Activated T-cell treated with anti-CD3 and anti-CD28 coated beads for 24 hours (primary cell): ENCODE measurements at regions not wholly inside any gene's neighbourhood (a gene's known extent, or its start where the extent isn't known, plus 50 kb on each side); places are given as distances from the start of the nearest gene placed in this dataset.
"Not testable (repeated sequence)": the region's sequence is repeated elsewhere in the genome, so short reads cannot be mapped to it uniquely, and the experiment has no call there.

Experiments
- DNase-seq: peaks from one replicate; pipeline ENCODE4 v3.0.0-alpha.2; 2020; ENCODE audit warnings: low read depth

DNA sequence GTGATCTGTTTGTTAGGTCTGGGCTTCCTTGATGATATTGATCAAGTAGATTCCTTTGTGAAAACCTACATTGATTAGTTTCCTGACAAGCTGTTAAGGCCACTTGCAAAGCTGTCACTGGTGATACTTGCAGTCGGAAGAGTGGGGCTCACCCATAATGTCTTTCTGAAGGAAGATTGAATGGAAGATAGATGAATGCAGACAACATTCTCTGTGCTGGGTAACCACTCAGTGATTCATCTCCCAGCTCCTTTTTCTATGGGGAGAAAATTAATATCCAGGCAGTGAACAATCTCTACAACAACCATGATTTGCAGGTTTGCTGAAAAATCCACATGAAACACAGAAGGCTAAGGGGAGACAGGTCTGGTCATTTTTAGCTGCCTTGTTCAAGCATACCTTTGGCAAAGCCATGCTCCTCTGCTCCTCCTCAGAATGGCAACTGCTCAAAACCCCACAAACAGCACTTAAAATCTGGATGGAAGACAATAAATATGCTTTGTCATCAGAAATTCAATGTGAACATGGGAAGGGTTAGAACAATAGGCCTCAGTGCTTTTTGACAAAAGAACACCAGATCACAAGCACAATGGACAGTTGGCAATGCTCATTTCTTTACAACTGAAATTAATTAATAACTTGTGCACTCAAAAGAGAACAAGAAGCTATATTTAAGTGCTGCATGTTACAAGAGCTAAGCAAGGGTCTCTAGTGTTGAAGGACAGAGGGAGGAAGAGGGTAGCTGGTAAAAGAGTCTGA, 495.4 kb downstream of the TOX3 start:
- DNase-seq, result no peak

- no peak for DNase-seq
Measured at GRCh38 chr16:52050418-52050817, 496.5 kb downstream of the TOX3 start.

- DNase-seq, result no peak
Measured at GRCh38 chr16:52035436-52035835, 511.5 kb downstream of the TOX3 start.

DNA sequence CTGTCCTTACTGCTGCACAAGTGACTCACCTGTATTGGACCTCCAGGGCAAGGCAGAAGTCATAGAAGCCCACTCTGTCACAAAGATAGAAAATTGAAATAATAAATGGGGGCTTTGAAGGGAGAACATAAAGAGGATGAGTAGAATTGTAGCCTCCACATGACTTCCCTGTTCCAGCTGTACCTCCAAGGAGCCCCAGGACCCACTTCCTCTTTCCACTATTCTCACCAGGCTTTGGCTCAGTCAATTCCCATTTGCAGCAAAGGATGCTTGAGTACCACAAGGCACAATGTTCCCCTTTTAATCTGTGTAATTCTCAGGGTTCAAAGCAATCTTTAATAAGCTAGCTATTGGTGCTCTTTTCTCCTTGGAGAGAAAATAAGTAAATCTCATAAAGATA, 512.1 kb downstream of the TOX3 start:
- no peak for DNase-seq

DNA sequence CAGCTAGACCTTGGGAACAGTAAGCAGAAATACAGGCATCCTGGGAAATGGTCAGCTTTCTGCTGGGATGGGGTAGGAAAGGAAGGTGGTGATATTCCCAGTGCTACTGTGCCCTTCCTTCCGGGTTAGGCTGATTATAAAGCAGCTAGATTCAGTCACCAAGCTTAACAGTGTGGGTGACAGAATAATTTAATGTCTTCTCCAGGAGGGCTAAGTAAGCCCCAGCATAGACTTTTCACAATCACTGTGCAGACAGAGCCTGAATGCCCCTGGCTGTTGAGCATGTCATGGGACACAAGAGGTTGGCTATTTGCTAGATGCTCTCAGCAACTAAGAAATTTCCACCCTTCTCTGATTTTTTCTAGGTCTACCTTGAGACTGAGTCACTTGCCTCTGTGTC, 513.0 kb downstream of the TOX3 start:
- DNase-seq, result no peak

DNA sequence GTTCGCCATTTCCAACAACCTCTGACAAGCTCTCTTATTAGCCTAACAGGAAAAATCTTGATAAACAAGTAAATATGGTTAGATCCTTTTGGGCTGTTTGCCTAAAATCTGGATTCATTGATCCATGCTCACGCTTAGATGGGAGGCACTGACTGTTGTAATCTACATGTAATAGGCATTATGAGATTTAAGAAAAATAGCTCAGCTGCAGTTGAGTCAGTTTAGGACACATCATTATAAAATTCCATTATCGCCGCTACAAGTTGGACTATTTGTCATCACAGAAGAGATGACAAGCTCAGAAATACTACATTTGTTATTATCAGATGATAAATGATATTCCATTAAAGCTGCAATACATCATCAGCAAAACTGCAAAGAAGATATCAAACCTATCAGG, 524.0 kb downstream of the TOX3 start:
- no peak for DNase-seq

DNA sequence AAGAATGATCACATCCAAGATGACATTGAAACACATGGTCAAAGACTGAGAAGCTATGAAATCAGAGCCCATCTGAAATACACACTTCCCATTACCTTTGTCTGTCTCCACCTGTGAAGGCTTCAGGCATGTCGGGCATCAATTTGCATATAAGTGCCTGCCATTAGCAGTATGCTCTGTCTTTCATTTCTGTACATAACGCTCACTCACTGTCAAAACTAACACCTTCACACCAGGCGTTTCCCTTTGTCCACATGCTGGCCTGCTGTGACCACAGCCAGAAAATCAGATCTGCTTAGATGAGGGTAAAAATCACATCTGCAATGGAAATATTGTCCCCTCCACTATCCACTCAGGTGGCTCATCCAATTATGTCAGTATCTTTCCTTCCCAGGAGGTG, 524.8 kb downstream of the TOX3 start:
- DNase-seq, result no peak

DNA sequence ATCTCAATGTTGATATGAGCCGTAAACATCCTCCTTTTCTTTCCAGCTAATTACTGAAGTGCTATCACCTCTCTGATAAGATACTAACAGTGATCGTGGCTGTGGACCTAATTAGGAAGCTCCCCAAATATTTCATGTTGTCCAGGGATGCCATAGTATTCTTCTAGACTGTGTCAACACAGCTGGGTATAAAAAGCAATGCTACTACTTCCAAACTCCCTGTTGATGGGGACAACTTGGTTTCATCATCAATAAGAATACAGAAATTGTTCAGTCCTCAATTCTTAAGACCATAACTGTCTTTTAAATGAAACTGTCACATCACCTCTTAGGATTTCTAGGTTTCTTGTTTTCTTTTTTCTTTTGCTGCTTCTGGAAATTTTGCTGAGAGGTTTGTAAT, 530.6 kb downstream of the TOX3 start:
- DNase-seq, result no peak

GRCh38 chr16:52005551-52005950, 541.4 kb downstream of the TOX3 start:
- DNase-seq, result no peak

GRCh38 chr16:52004343-52004742, 542.6 kb downstream of the TOX3 start:
- no peak for DNase-seq

GRCh38 chr16:52002026-52002425, 544.9 kb downstream of the TOX3 start:
- no peak for DNase-seq

DNA sequence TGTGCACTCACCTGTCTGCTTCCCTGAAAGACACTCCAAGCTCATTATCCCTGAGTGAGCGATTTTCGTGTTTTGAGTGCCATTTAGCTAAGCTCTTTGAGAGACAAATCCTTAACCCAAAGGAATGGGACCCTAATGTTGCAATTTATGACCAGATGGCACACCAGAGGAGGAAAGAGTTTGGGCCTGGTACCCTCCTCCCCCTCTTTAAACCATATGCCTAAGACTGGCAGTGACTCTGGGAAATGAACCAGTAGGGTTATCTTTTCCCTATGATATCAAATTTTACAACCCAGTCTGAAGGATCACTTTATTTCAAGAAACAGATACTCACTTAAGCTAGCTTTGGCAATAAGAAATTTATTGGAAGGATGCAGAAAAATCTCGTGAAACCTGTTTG, 550.4 kb downstream of the TOX3 start:
- no peak for DNase-seq

DNA sequence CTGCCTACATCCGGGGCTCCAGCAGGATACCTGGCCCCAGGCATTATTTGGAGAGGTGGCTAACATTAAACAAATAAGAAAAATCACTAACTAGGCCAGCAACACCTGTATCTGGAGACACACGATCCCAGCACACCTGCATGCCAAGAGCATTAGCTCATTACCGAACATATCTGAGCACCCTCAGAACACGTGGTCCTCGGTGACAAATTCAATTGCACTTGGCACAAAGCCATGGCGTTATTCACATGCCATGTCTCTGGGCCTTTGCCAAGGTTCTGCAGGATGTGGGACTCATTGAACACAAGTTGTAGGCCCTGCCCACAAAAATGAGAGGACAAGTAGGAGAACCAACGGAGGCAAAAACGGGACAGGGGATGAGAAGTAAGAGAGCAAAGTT, 552.3 kb downstream of the TOX3 start:
- DNase-seq, result no peak

- no peak for DNase-seq
Measured at GRCh38 chr16:51989637-51990230, 557.2 kb downstream of the TOX3 start.

- DNase-seq, result no peak
Measured at GRCh38 chr16:51988977-51989376, 558.0 kb downstream of the TOX3 start.

- no peak for DNase-seq
Measured at GRCh38 chr16:51987519-51987918, 559.4 kb downstream of the TOX3 start.

- DNase-seq, result no peak
Measured at GRCh38 chr16:51986717-51987116, 560.2 kb downstream of the TOX3 start.

DNA sequence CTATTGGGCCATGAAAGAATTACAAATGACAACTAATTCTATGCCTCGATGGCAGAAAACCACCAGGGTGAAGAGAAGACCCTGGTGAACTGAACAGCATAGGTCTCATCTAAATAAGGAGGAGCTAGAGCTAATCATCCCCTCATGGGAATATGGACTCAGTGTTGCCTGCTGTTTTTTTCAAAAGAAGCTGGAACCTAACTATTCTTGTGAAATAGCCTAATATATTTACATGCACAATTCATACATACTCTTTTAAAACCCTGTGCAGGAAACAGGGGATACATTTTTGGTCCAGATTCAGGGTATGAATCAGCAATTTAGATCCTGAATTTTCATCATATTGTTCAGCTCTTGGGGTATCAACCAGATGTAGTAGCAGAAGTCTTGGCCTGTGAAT, 560.6 kb downstream of the TOX3 start:
- DNase-seq, result no peak

DNA sequence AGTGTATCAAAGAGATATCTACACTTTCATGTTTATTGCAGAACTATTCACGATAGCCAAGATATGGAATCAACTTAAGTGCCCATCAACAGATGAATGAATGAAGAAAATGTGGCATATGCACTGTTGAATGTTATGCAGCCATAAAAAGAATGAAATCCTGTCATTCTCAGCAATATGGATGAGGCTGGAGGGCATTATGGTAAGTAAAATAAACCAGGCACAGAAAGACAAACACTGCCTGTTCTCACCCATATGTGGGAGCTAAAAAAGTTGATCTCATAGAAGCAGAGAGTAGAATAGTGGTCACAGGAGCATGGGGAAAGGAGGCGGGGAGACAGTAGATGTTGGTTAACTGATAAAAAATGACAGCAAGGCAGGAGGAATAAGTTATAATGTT, 561.8 kb downstream of the TOX3 start:
- DNase-seq, result no peak

GRCh38 chr16:51984395-51984794, 562.5 kb downstream of the TOX3 start:
- DNase-seq, result no peak

GRCh38 chr16:51982715-51983680, 563.9 kb downstream of the TOX3 start:
- peak; percentile 5 for DNase-seq

DNA sequence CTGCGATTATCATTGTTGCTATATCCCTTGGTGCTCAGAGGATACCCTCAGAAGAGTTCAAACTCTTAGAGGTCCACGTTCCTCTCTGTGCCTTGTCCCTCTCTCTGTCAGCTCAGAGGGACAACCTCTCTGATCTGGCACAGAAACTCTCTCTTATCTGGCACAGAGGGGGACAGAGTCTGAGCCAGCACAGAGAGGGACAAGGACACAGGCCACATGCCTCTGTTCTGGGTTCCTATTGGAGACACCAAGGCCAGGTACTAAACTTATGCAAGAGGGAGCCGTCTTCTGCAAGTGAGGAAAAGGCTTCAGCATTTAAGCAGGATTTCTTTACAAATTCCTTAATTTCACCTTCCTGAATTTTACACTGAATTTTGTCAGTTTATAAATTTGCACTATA, 565.2 kb downstream of the TOX3 start:
- no peak for DNase-seq

DNA sequence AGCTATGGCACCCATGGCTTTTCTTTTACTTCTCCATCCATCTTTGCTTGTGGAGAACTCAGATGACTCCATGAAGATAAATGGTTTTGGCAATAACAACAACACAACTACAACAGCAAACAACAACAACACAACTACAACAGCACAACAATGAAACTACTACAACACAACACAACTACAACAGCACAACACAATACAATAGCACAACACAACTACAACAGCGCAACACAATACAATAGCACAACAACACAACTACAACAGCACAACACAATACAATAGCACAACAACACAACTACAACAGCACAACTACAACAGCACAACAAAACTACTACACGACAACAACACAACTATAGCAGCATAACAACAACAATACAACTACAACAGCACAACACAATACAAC, 569.4 kb downstream of the TOX3 start:
- not testable (repeated sequence) for DNase-seq
